NCI-H526 (cell line): ENCODE measurements at regions not wholly inside any gene's neighbourhood (a gene's known extent, or its start where the extent isn't known, plus 50 kb on each side); places are given as distances from the start of the nearest gene placed in this dataset.

ENCODE experiments used
- DNase-seq, 2 experiments: peaks; one replicate each; lab custom pipeline; 2025; lab: John Stamatoyannopoulos, UW

GRCh38 chr12:75837700-75838099 lies 193.9 kb downstream of the PHLDA1 start:
- no peak for DNase-seq

- DNase-seq: no peak
Observed at GRCh38 chr12:75836533-75836932, 195.0 kb downstream of the PHLDA1 start.

GRCh38 chr12:75834591-75834990 lies 197.0 kb downstream of the PHLDA1 start:
- DNase-seq: no peak

- DNase-seq: no peak
Observed at GRCh38 chr12:75833268-75833667, 198.3 kb downstream of the PHLDA1 start.

GRCh38 chr12:75831402-75831801 lies 200.2 kb downstream of the PHLDA1 start:
- DNase-seq: no peak

GRCh38 chr12:75827061-75827460 lies 204.5 kb downstream of the PHLDA1 start:
- no peak for DNase-seq

GRCh38 chr12:75825686-75826085 lies 205.9 kb downstream of the PHLDA1 start:
- no peak for DNase-seq

- no peak for DNase-seq
Observed at GRCh38 chr12:75823475-75823874, 208.1 kb downstream of the PHLDA1 start.

GRCh38 chr12:75822416-75822815 lies 209.2 kb downstream of the PHLDA1 start:
- no peak for DNase-seq

- DNase-seq: no peak
Observed at GRCh38 chr12:75820848-75821578, 210.6 kb downstream of the PHLDA1 start.

- peak in 1 of 2 experiments; percentile 32 for DNase-seq
Observed at GRCh38 chr12:75820071-75820470, 211.5 kb downstream of the PHLDA1 start.

GRCh38 chr12:75819512-75819911 lies 212.1 kb downstream of the PHLDA1 start:
- no peak for DNase-seq

GRCh38 chr12:75818863-75819262 lies 212.7 kb downstream of the PHLDA1 start:
- no peak for DNase-seq

GRCh38 chr12:75816897-75817296 lies 214.7 kb downstream of the PHLDA1 start:
- no peak for DNase-seq

GRCh38 chr12:75815756-75816155 lies 215.8 kb downstream of the PHLDA1 start:
- DNase-seq: no peak

- no peak for DNase-seq
Observed at GRCh38 chr12:75814851-75815754, 216.5 kb downstream of the PHLDA1 start.

- DNase-seq: peak in 1 of 2 experiments; percentile 1
Observed at GRCh38 chr12:75813072-75813471, 218.5 kb downstream of the PHLDA1 start.

GRCh38 chr12:75812271-75813018 lies 219.1 kb downstream of the PHLDA1 start:
- DNase-seq: no peak

GRCh38 chr12:75809746-75810145 lies 221.8 kb downstream of the PHLDA1 start:
- DNase-seq: no peak

- no peak for DNase-seq
Observed at GRCh38 chr12:75807494-75807893, 224.1 kb downstream of the PHLDA1 start.

- DNase-seq: no peak
Observed at GRCh38 chr12:75805905-75806304, 225.7 kb downstream of the PHLDA1 start.

GRCh38 chr12:75805320-75805719 lies 226.3 kb downstream of the PHLDA1 start:
- no peak for DNase-seq
